ENCODE measurements at regions not wholly inside any gene's neighbourhood (a gene's known extent, or its start where the extent isn't known, plus 50 kb on each side); places are given as distances from the start of the nearest gene placed in this dataset.

- no peak for DNase-seq
Observed at GRCh38 chr16:66167564-66168291, 198.8 kb upstream of the CDH5 start.

- DNase-seq, result no peak
Observed at GRCh38 chr16:66166490-66166889, 200.0 kb upstream of the CDH5 start.

- no peak for DNase-seq
Observed at GRCh38 chr16:66165879-66166278, 200.6 kb upstream of the CDH5 start.

GRCh38 chr16:66164581-66165247, 201.8 kb upstream of the CDH5 start:
- DNase-seq, result no peak

- DNase-seq, result no peak
Observed at GRCh38 chr16:66162821-66163220, 203.7 kb upstream of the CDH5 start.

DNA sequence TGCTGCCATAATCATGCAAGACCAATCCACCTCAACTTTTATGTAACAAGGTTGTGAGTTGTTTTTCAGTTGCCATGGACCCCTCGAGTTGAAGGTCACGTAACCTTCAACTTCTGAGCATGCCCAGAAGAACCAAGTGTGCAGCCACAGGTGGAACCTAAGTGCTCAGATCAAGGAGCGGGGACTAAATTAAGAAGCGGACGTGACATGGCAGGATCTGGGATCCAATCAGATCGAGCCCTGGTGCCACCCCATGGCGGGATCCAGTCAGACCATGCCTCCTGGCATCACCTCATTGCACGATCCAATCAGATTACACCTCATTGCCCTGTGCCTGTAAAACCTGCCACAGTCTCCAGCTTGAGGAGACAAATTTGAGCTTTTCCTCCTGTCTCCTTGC, 204.5 kb upstream of the CDH5 start:
- no peak for DNase-seq

DNA sequence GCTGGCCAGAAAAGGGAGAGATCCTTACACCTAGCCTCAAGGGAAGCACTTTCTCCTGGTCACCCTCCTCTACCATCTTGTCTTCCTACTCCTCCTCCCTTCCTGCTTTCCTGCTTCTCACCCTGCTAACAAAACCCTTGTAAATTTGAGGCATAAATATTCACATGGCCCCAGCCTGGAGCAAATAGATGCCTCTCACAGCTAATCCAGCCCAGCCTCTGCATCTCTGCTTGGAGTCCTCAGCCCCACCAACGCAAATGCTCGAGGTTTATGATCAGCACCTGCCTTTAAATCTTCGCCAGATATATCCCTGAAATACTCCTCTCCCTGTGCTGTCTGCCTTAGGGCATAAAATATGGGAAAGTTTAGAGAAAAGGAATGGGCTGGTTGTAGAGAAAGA, 205.2 kb upstream of the CDH5 start:
- DNase-seq, result no peak

DNA sequence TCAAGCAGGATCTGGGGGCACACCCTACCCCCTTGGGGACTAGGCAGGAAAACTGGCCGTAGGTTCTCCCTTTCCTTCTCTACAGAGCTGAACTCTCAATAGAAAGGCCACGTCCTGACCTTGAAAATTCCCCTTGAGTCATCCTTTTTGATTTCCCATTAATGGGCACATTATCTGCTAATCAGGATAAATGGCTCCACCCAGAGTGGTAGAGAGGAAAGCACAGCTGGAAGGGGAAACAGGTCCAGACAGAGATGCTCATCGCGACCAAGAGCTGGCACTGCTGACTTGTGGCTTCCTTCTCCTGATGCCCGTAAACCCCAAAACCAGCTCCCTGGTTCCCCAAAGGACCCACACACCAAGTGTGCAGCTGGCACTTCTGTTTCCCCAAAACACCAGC, 206.5 kb upstream of the CDH5 start:
- DNase-seq, result no peak

DNA sequence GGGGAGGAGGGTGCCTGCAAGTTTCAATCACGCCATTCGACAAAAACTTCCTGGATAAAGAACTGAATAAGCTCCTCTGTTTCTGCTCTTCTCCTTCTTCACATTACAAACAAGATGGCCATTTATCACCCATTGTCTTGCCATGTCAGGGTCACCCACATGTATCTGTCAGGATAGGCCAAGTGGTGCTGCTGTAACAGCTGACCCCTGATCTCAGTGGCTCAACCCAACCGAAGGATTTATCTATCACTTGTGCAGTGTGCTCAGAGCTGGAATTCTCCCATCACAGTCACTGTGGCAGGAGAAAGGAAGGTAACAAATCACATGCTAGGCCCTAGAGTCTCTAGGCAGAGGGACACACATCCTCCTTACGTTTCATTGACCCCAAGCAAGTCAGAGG, 210.0 kb upstream of the CDH5 start:
- no peak for DNase-seq

GRCh38 chr16:66155933-66156332, 210.6 kb upstream of the CDH5 start:
- DNase-seq, result no peak

- DNase-seq, result no peak
Observed at GRCh38 chr16:66154801-66155200, 211.7 kb upstream of the CDH5 start.

GRCh38 chr16:66152823-66153393, 213.6 kb upstream of the CDH5 start:
- DNase-seq, result no peak

DNA sequence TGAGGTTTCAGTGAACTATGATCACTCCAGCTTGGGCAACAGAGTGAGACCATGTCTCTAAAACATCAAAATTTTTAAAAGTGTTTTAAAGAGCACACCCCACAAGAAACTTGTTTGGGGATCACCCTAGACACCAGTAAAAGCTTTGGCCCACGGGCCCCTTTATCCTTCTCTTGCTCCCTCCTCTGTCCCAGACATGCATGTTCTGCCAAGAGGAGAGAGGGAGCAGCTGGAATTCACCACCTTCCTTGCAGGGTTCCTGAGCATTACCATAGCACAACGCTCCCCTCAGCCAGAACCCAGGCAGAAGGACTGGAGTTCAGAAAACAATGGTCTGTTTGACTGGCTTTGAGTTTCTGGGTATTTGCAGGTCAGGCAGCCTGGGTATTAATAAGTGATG, 214.3 kb upstream of the CDH5 start:
- DNase-seq, result no peak

GRCh38 chr16:66150698-66151482, 215.6 kb upstream of the CDH5 start:
- DNase-seq, result no peak

- no peak for DNase-seq
Observed at GRCh38 chr16:66147291-66147690, 219.2 kb upstream of the CDH5 start.

- no peak for DNase-seq
Observed at GRCh38 chr16:66146798-66147197, 219.7 kb upstream of the CDH5 start.

- DNase-seq, result no peak
Observed at GRCh38 chr16:66144641-66145040, 221.8 kb upstream of the CDH5 start.

DNA sequence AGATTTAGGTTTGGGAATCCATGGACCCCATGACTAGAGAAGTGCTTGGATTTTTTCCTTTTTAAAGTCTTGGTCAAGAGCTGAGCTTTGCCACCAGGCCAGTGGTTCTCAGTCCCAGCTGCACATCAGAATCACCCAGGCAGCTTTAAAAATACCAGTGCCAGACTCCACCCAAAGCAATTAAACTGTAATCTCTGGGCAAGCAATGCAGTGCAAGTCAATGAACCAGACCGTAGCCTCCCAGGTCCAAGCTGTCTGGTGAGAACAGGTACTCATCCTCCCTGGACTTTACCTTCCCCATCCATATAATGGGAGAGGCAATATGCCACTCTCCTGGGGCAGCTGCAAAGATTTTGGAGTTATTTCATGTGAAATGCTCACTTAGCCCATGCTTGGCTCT, 223.1 kb upstream of the CDH5 start:
- DNase-seq, result no peak

GRCh38 chr16:66141885-66142284, 224.6 kb upstream of the CDH5 start:
- DNase-seq, result no peak

DNA sequence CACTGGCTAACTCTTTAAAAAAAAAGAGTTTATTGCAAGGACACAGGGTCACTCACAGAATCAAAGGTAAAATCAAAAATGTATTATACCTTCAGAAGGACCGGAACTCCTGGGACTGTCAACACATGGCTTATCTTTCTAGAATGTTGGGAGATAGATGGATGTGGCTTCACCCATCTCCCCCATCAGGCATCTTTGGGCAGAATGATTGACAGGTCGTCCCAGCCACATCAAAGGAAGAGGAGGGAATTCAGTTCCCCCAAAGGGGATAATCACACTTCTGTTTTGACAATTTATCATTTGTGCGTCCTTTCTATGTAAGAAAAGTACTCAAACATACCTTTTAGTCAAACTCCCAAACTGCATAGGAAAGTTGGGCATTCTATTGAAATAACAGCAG, 228.6 kb upstream of the CDH5 start:
- no peak for DNase-seq

- no peak for DNase-seq
Observed at GRCh38 chr16:66136841-66137240, 229.7 kb upstream of the CDH5 start.

- DNase-seq, result no peak
Observed at GRCh38 chr16:66135838-66136237, 230.7 kb upstream of the CDH5 start.

DNA sequence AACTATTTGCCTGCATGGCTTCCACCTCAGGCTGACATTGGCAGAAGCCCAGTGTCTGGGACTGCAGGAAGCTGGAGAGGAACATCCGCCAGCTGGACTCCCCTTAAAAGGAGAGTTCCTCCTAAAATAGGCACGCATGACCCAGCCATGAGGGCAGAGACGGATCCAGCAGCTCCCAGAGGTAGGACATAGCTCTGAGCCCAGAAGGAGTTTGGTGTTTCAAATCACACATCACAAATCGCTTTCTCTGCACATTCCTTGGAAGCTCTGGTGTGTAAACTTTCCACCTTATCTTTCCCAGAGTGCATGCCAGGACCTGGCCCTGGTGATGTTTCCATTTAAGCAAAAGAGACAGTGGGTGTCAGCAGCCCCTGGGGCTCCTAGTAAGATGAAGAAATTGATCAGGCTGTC, 231.1 kb upstream of the CDH5 start:
- DNase-seq, result no peak

GRCh38 chr16:66134875-66135274, 231.6 kb upstream of the CDH5 start:
- DNase-seq, result no peak

Measured in activated CD4-positive, alpha-beta T cell treated with anti-CD3 and anti-CD28 coated beads, Interleukin-2, amount 50 U/mL, for 4 hours (primary cell).